ENCODE measurements at regions not wholly inside any gene's neighbourhood (a gene's known extent, or its start where the extent isn't known, plus 50 kb on each side); places are given as distances from the start of the nearest gene placed in this dataset.
"Not testable (repeated sequence)": the region's sequence is repeated elsewhere in the genome, so short reads cannot be mapped to it uniquely, and the experiment has no call there.

DNA sequence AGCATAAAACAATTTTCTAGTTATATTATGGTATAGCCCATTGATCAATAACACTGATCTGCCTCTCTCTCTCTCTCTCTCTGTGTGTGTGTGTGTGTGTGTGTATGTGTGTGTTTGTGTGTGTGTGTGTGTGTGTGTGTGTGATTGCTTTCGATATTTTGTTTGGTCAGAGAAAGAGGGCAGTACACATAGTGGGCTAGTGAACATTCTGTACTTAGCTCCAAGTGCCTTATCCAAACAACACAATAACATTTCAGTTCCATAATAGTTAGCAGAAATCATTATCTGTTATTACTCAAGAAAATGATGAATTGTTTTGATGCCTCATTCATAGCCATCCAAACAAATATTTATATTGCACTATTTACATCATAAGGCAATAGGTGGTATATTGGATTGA, 979.1 kb upstream of the CITED2 start:
- no peak for DNase-seq
- H3K9me3 ChIP-seq (replicated peaks; ENCODE audit: control insufficient read depth, low read depth, low read length) = no peaks in the 10 kb centered on the region
- no peaks in the 10 kb centered on the region for H3K27me3 ChIP-seq (ENCODE audit: control insufficient read depth, insufficient read depth, low read length)
- no CpG with 5 or more reads among the region's 1 CpG for WGBS (ENCODE audit: insufficient coverage)
- no peak overlapping the region for H3K4me3 ChIP-seq (ENCODE audit: low read length)
- H3K4me1 ChIP-seq (ENCODE audit: control insufficient read depth, insufficient read depth, low read length) = no peaks in the 10 kb centered on the region
- no peak overlapping the region for H3K27ac ChIP-seq (ENCODE audit: low read length)
- H3K36me3 ChIP-seq (ENCODE audit: control insufficient read depth, insufficient read depth, low read length) = no peaks in the 10 kb centered on the region

DNA sequence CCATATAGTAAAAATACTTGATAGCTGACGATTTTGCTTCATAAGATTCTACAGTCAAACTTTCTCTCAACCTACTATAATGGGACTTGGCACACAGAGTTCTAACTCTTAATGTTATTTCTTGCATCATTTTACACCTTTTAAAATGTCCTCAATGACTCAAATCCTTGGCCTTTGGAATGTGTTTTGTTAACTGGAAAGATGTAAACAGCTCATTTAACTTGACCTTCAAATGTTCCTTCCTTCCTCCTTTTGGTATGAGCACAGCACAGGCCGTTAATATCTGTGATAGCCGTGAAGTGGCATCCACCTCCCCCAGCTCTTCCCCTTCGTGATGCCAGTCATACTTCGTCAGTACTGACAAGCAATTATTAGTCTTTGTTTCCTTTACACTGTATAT, 972.0 kb upstream of the CITED2 start:
- peak; percentile 14 for DNase-seq
- H3K4me1 ChIP-seq (ENCODE audit: control insufficient read depth, insufficient read depth, low read length) = no peaks in the 10 kb centered on the region
- no peak overlapping the region for H3K4me3 ChIP-seq (ENCODE audit: low read length)
- H3K36me3 ChIP-seq (ENCODE audit: control insufficient read depth, insufficient read depth, low read length) = no peaks in the 10 kb centered on the region
- H3K27ac ChIP-seq (ENCODE audit: low read length) = no peak overlapping the region
- no CpG with 5 or more reads among the region's 5 CpGs for WGBS (ENCODE audit: insufficient coverage)
- H3K27me3 ChIP-seq (ENCODE audit: control insufficient read depth, insufficient read depth, low read length) = no peaks in the 10 kb centered on the region
- no peaks in the 10 kb centered on the region for H3K9me3 ChIP-seq (replicated peaks; ENCODE audit: control insufficient read depth, low read depth, low read length)

GRCh38 chr6:140345935-140346334, 971.5 kb upstream of the CITED2 start:
- DNase-seq = peak; percentile 10
- Histone ChIP-seq H3K4me3 (ENCODE audit: low read length) (no peak overlapping the region), H3K36me3 (ENCODE audit: control insufficient read depth, insufficient read depth, low read length) (no peaks in the 10 kb centered on the region), H3K4me1 (ENCODE audit: control insufficient read depth, insufficient read depth, low read length) (no peaks in the 10 kb centered on the region), H3K27ac (ENCODE audit: low read length) (no peak overlapping the region), H3K9me3 (replicated peaks; ENCODE audit: control insufficient read depth, low read depth, low read length) (peaks cover 2% of the 10 kb centered on the region), H3K27me3 (ENCODE audit: control insufficient read depth, insufficient read depth, low read length) (no peaks in the 10 kb centered on the region)
- no CpG with 5 or more reads among the region's 3 CpGs for WGBS (ENCODE audit: insufficient coverage)

- H3K27ac ChIP-seq (ENCODE audit: low read length) = no peak overlapping the region
- 71% methylated on average over 1 of the region's 1 CpG for WGBS (ENCODE audit: insufficient coverage)
Observed at GRCh38 chr6:140344142-140344913, 969.9 kb upstream of the CITED2 start.

DNA sequence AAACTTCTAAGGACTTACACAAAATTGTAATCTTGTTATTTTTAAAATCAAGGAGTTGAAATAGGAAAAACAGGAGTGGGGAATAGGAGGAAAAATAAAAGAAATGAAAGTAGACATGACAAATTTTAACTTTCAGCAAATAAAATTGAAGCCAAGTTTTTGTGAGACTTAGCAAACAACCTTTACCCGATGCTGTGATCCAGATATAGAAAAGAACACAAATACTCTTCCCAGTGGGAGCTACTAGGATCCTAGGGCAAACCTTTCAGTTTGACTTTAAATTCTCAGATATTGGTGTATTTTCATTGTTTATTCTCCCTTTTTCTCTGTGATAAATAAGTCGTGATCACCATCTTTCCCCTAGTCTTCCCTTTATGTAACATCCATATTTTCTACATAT, 968.7 kb upstream of the CITED2 start:
- H3K4me3 ChIP-seq (ENCODE audit: low read length) = no peak overlapping the region
- H3K36me3 ChIP-seq (ENCODE audit: control insufficient read depth, insufficient read depth, low read length) = no peaks in the 10 kb centered on the region
- DNase-seq = no peak
- H3K9me3 ChIP-seq (replicated peaks; ENCODE audit: control insufficient read depth, low read depth, low read length) = peaks cover 6% of the 10 kb centered on the region
- no CpG with 5 or more reads among the region's 2 CpGs for WGBS (ENCODE audit: insufficient coverage)
- no peaks in the 10 kb centered on the region for H3K4me1 ChIP-seq (ENCODE audit: control insufficient read depth, insufficient read depth, low read length)
- no peak overlapping the region for H3K27ac ChIP-seq (ENCODE audit: low read length)
- H3K27me3 ChIP-seq (ENCODE audit: control insufficient read depth, insufficient read depth, low read length) = no peaks in the 10 kb centered on the region

More at GRCh38 chr6:140344142-140344913, 969.9 kb upstream of the CITED2 start:
- Histone ChIP-seq H3K4me1 (ENCODE audit: control insufficient read depth, insufficient read depth, low read length) (no peaks in the 10 kb centered on the region), H3K27me3 (ENCODE audit: control insufficient read depth, insufficient read depth, low read length) (no peaks in the 10 kb centered on the region), H3K4me3 (ENCODE audit: low read length) (no peak overlapping the region), H3K9me3 (replicated peaks; ENCODE audit: control insufficient read depth, low read depth, low read length) (peaks cover 6% of the 10 kb centered on the region), H3K36me3 (ENCODE audit: control insufficient read depth, insufficient read depth, low read length) (no peaks in the 10 kb centered on the region)
- DNase-seq = no peak

- Histone ChIP-seq H3K36me3 (ENCODE audit: control insufficient read depth, insufficient read depth, low read length) (no peaks in the 10 kb centered on the region), H3K9me3 (replicated peaks; ENCODE audit: control insufficient read depth, low read depth, low read length) (peaks cover 6% of the 10 kb centered on the region), H3K27me3 (ENCODE audit: control insufficient read depth, insufficient read depth, low read length) (no peaks in the 10 kb centered on the region), H3K4me1 (ENCODE audit: control insufficient read depth, insufficient read depth, low read length) (no peaks in the 10 kb centered on the region), H3K4me3 (ENCODE audit: low read length) (no peak overlapping the region), H3K27ac (ENCODE audit: low read length) (no peak overlapping the region)
- DNase-seq = no peak
Observed at GRCh38 chr6:140341272-140341671, 966.8 kb upstream of the CITED2 start.

DNA sequence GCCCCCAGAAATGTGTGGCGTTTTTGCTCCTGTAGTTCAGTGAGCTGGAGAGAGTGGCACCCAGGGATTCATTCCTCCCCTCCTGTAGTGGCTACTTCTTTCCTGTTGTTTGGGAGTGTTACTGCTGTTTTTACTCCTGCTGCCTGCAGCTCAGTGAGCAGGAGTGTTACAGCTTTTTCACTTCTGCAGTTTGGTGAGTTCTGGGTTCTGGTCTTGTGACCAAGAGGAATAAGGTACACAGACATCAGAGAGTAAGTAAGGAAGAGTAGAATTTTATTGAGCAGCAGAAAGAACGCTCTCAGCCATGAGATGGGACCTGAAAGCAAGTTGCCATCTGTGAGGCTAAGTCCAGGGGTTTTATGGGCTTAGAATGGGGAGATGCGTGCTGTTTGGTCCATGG, 966.3 kb upstream of the CITED2 start:
- H3K9me3 ChIP-seq (replicated peaks; ENCODE audit: control insufficient read depth, low read depth, low read length) = peaks cover 6% of the 10 kb centered on the region
- no peaks in the 10 kb centered on the region for H3K36me3 ChIP-seq (ENCODE audit: control insufficient read depth, insufficient read depth, low read length)
- no peak overlapping the region for H3K4me3 ChIP-seq (ENCODE audit: low read length)
- 90% methylated on average over 2 of the region's 3 CpGs for WGBS (ENCODE audit: insufficient coverage)
- H3K4me1 ChIP-seq (ENCODE audit: control insufficient read depth, insufficient read depth, low read length) = no peaks in the 10 kb centered on the region
- DNase-seq = no peak
- no peaks in the 10 kb centered on the region for H3K27me3 ChIP-seq (ENCODE audit: control insufficient read depth, insufficient read depth, low read length)
- H3K27ac ChIP-seq (ENCODE audit: low read length) = no peak overlapping the region

DNA sequence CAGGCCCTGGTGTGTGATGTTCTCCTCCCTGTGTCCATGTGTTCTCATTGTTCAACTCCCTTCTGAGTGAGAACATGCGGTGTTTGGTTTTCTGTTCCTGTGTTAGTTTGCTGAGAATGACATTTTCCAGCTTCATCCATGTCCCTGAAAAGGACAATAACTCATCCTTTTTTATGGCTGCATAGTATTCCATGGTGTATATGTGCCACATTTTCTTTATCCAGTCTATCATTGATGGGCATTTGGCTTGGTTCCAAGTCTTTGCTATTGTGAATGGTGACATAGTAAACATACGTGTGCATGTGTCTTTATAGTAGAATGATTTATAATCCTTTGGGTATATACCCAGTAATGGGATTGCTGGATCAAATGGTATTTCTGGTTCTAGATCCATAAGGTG, 964.6 kb upstream of the CITED2 start:
- H3K36me3 ChIP-seq (ENCODE audit: control insufficient read depth, insufficient read depth, low read length); H3K4me3 ChIP-seq (ENCODE audit: low read length); H3K27ac ChIP-seq (ENCODE audit: low read length); H3K27me3 ChIP-seq (ENCODE audit: control insufficient read depth, insufficient read depth, low read length); DNase-seq; H3K4me1 ChIP-seq (ENCODE audit: control insufficient read depth, insufficient read depth, low read length); H3K9me3 ChIP-seq (replicated peaks; ENCODE audit: control insufficient read depth, low read depth, low read length): not testable (repeated sequence)
- no CpG with 5 or more reads among the region's 2 CpGs for WGBS (ENCODE audit: insufficient coverage)

- Histone ChIP-seq H3K27ac (ENCODE audit: low read length) (peak overlapping the region; percentile 15), H3K4me1 (ENCODE audit: control insufficient read depth, insufficient read depth, low read length) (no peaks in the 10 kb centered on the region), H3K9me3 (replicated peaks; ENCODE audit: control insufficient read depth, low read depth, low read length) (peaks cover 9% of the 10 kb centered on the region), H3K36me3 (ENCODE audit: control insufficient read depth, insufficient read depth, low read length) (no peaks in the 10 kb centered on the region), H3K27me3 (ENCODE audit: control insufficient read depth, insufficient read depth, low read length) (no peaks in the 10 kb centered on the region), H3K4me3 (ENCODE audit: low read length) (no peak overlapping the region)
- no CpG with 5 or more reads among the region's 2 CpGs for WGBS (ENCODE audit: insufficient coverage)
- DNase-seq = no peak
Observed at GRCh38 chr6:140321891-140322290, 947.4 kb upstream of the CITED2 start.

- Histone ChIP-seq H3K4me3 (ENCODE audit: low read length) (no peak overlapping the region), H3K9me3 (replicated peaks; ENCODE audit: control insufficient read depth, low read depth, low read length) (no peaks in the 10 kb centered on the region), H3K36me3 (ENCODE audit: control insufficient read depth, insufficient read depth, low read length) (no peaks in the 10 kb centered on the region), H3K27ac (ENCODE audit: low read length) (peak overlapping the region; percentile 40), H3K27me3 (ENCODE audit: control insufficient read depth, insufficient read depth, low read length) (no peaks in the 10 kb centered on the region), H3K4me1 (ENCODE audit: control insufficient read depth, insufficient read depth, low read length) (no peaks in the 10 kb centered on the region)
- WGBS (ENCODE audit: insufficient coverage) = no CpG with 5 or more reads among the region's 4 CpGs
- peak; percentile 77 for DNase-seq
Observed at GRCh38 chr6:140320081-140321080, 945.9 kb upstream of the CITED2 start.

Data from muscle of leg (tissue), 3 donors.